ENCODE measurements at regions not wholly inside any gene's neighbourhood (a gene's known extent, or its start where the extent isn't known, plus 50 kb on each side); places are given as distances from the start of the nearest gene placed in this dataset.

GRCh38 chr15:53009093-53009492 is 219.0 kb upstream of the ONECUT1 start:
- DNase-seq, result no peak

DNA sequence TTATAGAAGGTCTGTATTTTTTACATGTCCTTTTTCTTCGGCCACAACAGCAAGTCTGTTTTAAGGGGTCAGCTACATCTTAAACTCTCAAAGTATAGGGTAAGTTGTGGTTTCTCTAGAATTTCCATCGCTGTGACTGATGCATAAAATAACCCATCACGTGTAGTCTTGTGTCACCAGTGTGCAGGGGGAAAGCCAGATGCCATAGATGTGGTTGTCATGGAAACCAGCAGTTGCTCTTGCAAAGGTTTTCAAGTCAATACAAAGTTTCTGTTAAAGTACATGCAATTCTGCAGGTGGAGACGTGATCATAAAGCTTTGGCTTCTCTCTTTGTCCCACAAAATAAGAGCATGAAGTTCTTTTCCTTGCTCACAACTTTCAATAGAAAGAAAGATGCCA is 210.3 kb upstream of the ONECUT1 start:
- no peak for DNase-seq

DNA sequence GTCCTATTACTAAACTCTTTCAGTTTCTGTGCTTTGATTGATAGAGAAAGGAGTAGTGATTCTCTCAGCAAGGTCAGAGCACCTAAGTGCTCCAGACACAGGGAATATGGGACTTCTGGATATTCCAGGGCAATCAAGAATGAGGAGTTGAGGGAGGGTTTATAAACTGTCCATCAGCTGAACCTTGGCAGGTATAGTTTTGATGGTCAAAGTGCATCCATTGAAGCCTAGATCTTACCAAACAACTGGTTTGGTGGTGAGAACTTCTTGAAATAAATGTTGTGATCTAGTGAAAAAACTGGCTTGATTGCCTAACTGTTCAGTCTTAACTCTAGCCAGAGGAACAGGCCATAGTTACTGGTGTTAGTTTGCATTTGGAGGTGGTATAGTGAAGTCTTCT is 207.0 kb upstream of the ONECUT1 start:
- DNase-seq, result no peak

- DNase-seq, result no peak
These were observed 204.2 kb upstream of the ONECUT1 start for GRCh38 chr15:52994290-52994689.

GRCh38 chr15:52984507-52984906 is 194.4 kb upstream of the ONECUT1 start:
- peak; percentile 24 for DNase-seq

DNA sequence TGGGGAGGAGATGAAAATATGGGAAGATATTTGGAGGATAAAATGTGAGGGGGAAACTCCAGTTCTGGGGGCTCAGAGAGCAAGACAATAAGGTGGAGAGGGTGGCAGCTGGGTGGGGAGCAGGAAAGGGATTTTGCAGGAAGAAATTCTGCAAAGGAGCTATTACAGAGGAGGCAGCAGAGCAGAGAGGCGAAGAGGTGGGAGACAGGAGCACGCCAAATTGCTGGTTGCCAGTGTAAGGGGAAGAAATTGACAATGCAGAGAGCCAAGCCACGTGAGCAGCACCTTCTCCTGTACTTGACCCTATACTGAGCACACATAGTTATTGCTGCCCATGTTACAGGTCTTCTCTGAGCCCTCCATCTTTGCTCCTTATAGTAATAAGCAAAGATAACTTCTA is 190.3 kb upstream of the ONECUT1 start:
- no peak for DNase-seq

GRCh38 chr15:52976516-52977075 is 186.5 kb upstream of the ONECUT1 start:
- DNase-seq, result peak; percentile 61

GRCh38 chr15:52975941-52976449 is 185.9 kb upstream of the ONECUT1 start:
- DNase-seq, result peak; percentile 49

GRCh38 chr15:52963865-52964264 is 173.7 kb upstream of the ONECUT1 start:
- no peak for DNase-seq

GRCh38 chr15:52960283-52960682 is 170.1 kb upstream of the ONECUT1 start:
- DNase-seq, result no peak

DNA sequence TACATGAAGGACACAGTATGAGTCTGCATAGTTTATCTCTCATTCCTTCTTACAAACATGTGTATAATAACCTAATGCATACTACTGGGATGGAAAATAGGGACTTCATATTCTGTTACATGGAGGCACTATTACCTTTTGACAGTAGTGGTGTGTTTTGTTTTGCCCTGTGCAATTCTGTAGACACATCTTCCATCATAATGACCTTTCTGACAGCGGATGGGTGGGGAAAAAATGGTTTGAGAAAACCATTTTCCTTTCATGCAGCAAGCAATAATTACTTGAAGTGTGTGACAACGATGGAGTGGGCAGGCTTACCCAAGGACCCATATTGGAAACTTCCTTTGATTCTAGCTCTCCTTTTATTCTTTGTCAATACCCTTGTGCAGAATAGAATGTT is 153.6 kb upstream of the ONECUT1 start:
- no peak for DNase-seq

- no peak for DNase-seq
These were observed 146.4 kb upstream of the ONECUT1 start for GRCh38 chr15:52936489-52936888.

DNA sequence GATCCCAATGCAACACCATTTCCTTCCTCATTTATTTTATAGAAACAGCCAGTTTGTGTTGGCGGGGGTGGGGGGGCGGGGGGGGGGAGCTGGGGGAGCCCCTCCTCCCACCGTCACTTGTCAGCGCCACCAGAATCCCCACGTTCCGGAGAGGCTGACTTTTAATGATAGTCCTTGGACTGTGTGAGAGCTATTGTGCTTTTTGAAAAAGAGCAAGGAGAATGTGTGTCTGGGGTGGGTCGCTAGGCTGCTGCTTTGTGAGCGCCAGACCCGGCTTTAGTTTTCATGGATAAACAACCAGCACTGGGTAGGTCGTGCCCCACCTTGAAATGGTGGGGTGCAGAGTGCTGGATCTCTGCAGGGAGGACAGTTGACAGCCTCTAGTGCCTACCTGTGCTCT is 135.0 kb upstream of the ONECUT1 start:
- no peak for DNase-seq

GRCh38 chr15:52924630-52925029 is 134.5 kb upstream of the ONECUT1 start:
- DNase-seq, result peak; percentile 20

- no peak for DNase-seq
These were observed 133.5 kb upstream of the ONECUT1 start for GRCh38 chr15:52923626-52924025.

GRCh38 chr15:52922871-52923270 is 132.7 kb upstream of the ONECUT1 start:
- DNase-seq, result no peak

DNA sequence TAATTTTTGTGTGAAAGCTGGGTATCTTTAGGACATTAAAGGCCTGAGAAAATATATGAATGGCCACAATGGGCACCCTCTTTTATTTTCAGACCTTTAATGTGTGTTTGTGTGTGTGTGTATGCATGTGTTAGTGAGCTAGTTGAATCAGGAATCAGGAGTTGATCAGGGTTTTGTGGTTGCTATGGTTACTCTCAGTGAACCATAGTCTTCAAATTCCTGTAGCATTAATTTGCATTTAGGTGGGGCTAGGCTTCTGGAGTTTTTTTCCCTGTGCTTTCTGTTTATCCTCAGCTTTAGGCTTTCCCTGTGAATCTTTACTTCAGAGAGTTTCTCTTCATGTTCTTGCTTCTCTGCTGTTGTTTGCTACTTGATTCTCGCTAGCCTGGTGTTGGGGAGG is 122.0 kb upstream of the ONECUT1 start:
- no peak for DNase-seq

- no peak for DNase-seq
These were observed 103.2 kb upstream of the ONECUT1 start for GRCh38 chr15:52893338-52893737.

- DNase-seq, result no peak
These were observed 89.8 kb upstream of the ONECUT1 start for GRCh38 chr15:52879904-52880303.

- no peak for DNase-seq
These were observed 89.0 kb upstream of the ONECUT1 start for GRCh38 chr15:52879145-52879544.

- peak; percentile 30 for DNase-seq
These were observed 87.0 kb upstream of the ONECUT1 start for GRCh38 chr15:52876991-52877663.

GRCh38 chr15:52872036-52872818 is 82.1 kb upstream of the ONECUT1 start:
- no peak for DNase-seq

DNA sequence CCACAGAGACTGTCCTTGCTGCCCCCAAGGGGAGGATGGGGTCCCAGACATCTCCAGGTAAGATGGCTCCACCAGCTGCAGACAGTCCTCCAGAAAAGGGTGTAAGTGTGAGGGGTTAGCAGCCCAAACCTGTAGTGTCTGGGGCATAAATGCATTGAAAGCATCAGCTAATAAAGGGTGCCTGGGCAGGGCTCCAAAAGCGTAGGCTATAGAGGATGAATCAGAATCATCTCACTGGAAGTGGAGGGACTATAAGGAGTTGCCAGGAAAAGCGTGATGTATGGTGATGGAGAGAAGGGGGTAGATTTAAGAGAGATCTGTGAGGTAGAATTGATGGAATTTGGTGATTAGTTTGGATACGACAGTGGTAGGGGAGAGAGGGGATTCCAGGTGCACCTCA is 79.9 kb upstream of the ONECUT1 start:
- no peak for DNase-seq

DNA sequence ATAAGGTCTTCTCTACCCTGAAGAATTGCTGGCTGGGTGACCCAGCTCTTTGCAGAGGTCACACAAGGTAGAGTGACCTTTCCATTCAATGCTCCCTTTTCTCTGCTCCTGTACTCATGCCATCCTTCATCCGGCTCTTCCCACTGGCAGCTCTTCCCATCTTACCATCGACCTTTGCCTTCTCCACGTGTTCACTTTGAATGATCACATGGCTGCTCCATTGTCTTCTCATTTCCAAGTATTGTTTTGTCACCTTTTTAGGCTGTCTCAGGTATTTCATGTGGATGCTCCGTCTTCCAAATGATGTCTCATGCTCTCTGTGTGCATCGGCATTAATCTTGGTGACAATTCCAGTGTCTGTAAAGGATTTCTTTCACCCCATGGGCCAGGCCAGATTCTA is 76.6 kb upstream of the ONECUT1 start:
- DNase-seq, result no peak

Data from retina (tissue), 1 donor.